Adrenal gland (tissue), 9 donors: ENCODE measurements at regions not wholly inside any gene's neighbourhood (a gene's known extent, or its start where the extent isn't known, plus 50 kb on each side); places are given as distances from the start of the nearest gene placed in this dataset.

Source experiments
- DNase-seq, 7 donors: peaks; one replicate each; pipeline ENCODE4 v3.0.0-alpha.2; 2019 to 2020
- H3K27ac ChIP-seq, 5 donors: fragments of 200-600 bp; sonication (generic) in 4 of 5; 1 replicate in 3 of 5; 2 replicates in 2 of 5; pipeline versions ENCODE4 v1.5.1 to v1.8.0; 2016 to 2020; ENCODE audit warnings: mild to moderate bottlenecking in 1 of 5
- H3K27me3 ChIP-seq: fragments of 200-600 bp; 2 replicates; pipeline ENCODE4 v1.8.0; 2021
- H3K36me3 ChIP-seq, 2 donors: fragments of 200-600 bp; replicated peaks in 1 of 2; 1 replicate in 1 of 2; 2 replicates in 1 of 2; pipeline versions ENCODE4 v1.5.1 to v1.8.0; 2018 to 2022
- H3K4me1 ChIP-seq, 2 donors: fragments of 200-600 bp; replicated peaks in 1 of 2; 1 replicate in 1 of 2; 2 replicates in 1 of 2; pipeline versions ENCODE4 v1.5.1 to v1.8.0; 2018 to 2021
- H3K4me3 ChIP-seq, 4 donors: fragments of 200-600 bp; sonication (generic) in 3 of 4; one replicate each; pipeline ENCODE4 v1.5.1; 2016 to 2018
- H3K9me3 ChIP-seq, 3 donors: fragments of 200-600 bp; sonication (generic) in 1 of 3; replicated peaks in 1 of 3; 1 replicate in 2 of 3; 2 replicates in 1 of 3; pipeline versions ENCODE4 v1.5.1 to v1.8.0; 2016 to 2021
- POLR2A ChIP-seq, 2 donors: fragments of 450-650 bp; IDR thresholded peaks; one replicate each; pipeline ENCODE4 v1.6.1; 2017; ENCODE audit warnings: antibody characterized with exemption in 2 of 2, mild to moderate bottlenecking in 2 of 2, moderate library complexity in 1 of 2
- WGBS, 4 donors: extraction: QIAGEN DNeasy Blood & Tissue Kit in 2 of 4; methylation state at CpG; one replicate each; pipeline versions ENCODE4 v1.1.5 to v1.1.7; 2013 to 2017; 5-methylcytosine and 5-hydroxymethylcytosine counted together
- intact Hi-C, 2 donors: fragments of 100-400 bp; cut with DNase I; formaldehyde crosslinking; loops; one replicate each; pipeline versions ENCODE4 v1.14.1 to v1.15.0; 2022 to 2023
- TF ChIP-seq, protein P1 (sequence below), 6 experiments: fragments of 450-650 bp in 4 of 6; fragments of 200-600 bp in 2 of 6; sonication (generic) in 1 of 6; IDR thresholded peaks; 1 replicate in 5 of 6; 2 replicates in 1 of 6; pipeline versions ENCODE4 v1.5.1 to v1.8.0; 2016 to 2021; ENCODE audit warnings: antibody characterized with exemption in 6 of 6, mild to moderate bottlenecking in 2 of 6, moderate library complexity in 1 of 6
- donor health status: healthy with polysubstance abuse.
- donor health status: Bipolar disorder and iron deficiency.
- donor health status: DM: yes; HTN: yes; CAD: no.
- donor health status: DM: no; HTN: no; CAD: no.
- donor health status: DM: no; HTN: no; CAD: no.

DNA sequence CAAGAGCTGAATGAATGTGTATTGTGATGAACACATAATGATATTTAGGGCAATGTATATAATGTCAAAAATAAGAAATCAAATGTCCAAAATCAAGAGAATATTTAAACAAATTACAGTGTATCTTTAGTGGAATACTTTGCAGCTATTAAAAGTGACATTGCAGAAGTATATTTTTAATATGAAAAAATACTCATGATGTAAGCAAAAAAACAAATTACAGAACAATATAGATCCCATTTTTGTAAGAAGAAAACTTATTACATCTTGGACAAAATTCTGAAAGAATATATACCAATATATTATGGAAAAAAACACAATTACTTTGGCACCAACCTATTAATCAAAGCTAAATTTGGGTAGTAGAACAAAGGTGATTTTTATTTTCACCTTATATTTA, 308.2 kb upstream of the NEBL start:
- H3K27ac ChIP-seq = no peak overlapping the region
- intact Hi-C loops = no loop called here

DNA sequence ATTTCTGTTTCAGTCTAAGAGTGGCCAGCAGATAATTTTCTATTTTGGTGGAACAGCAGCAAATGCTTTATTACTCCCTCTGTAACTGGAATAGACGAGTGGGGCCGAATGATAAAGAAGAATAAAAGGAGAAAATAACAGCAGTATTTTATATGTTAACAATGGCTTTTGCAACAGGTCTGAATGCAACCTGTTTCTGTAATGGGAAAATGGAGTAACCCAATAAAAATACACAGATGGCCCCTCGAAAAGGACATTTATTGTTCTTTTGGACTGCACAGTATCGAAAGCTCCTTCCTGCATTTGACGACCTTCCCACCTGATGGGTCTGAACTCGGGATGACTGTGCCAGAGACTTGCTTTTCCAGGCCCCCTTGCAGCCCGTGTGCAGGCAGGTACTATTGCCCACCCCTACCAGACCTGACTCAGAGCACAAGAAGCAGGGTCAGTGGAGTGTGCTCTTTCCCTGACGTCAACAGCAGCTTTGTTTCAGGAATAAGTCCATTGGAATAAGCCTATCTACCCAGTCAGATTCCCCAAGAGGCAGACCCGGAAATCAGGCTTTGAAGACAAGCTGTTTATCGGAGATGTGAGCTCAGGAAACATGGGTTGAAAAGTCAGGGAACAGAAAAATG, 306.5 kb upstream of the NEBL start:
- TF ChIP-seq, protein P1, sequence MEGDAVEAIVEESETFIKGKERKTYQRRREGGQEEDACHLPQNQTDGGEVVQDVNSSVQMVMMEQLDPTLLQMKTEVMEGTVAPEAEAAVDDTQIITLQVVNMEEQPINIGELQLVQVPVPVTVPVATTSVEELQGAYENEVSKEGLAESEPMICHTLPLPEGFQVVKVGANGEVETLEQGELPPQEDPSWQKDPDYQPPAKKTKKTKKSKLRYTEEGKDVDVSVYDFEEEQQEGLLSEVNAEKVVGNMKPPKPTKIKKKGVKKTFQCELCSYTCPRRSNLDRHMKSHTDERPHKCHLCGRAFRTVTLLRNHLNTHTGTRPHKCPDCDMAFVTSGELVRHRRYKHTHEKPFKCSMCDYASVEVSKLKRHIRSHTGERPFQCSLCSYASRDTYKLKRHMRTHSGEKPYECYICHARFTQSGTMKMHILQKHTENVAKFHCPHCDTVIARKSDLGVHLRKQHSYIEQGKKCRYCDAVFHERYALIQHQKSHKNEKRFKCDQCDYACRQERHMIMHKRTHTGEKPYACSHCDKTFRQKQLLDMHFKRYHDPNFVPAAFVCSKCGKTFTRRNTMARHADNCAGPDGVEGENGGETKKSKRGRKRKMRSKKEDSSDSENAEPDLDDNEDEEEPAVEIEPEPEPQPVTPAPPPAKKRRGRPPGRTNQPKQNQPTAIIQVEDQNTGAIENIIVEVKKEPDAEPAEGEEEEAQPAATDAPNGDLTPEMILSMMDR (IDR thresholded peaks at IDR 0.05) = no peak
- TF ChIP-seq POLR2A (IDR thresholded peaks at IDR 0.05) = no peak
- no peak overlapping the region for H3K27ac ChIP-seq
- no peaks in the 10 kb centered on the region for H3K4me1 ChIP-seq
- H3K36me3 ChIP-seq = no peaks in the 10 kb centered on the region
- no peak overlapping the region for H3K4me3 ChIP-seq
- WGBS, 4 donors = 71 to 77% (median 74%) methylated on average over 10 of the region's 10 CpGs
- intact Hi-C loops = no loop called here
- no peaks in the 10 kb centered on the region for H3K27me3 ChIP-seq
- DNase-seq = no peak
- H3K9me3 ChIP-seq = peaks cover 0 to 4% (median 0%) of the 10 kb centered on the region in 3 donors

More for the DNA sequence above, 308.2 kb upstream of the NEBL start:
- H3K4me1 ChIP-seq = no peaks in the 10 kb centered on the region
- no peaks in the 10 kb centered on the region for H3K36me3 ChIP-seq
- no peaks in the 10 kb centered on the region for H3K27me3 ChIP-seq
- no peak for TF ChIP-seq POLR2A (IDR thresholded peaks at IDR 0.05)
- TF ChIP-seq, protein P1 (IDR thresholded peaks at IDR 0.05) = no peak
- H3K9me3 ChIP-seq = peaks cover 0 to 4% (median 0%) of the 10 kb centered on the region in 3 donors
- H3K4me3 ChIP-seq = no peak overlapping the region
- DNase-seq = no peak

DNA sequence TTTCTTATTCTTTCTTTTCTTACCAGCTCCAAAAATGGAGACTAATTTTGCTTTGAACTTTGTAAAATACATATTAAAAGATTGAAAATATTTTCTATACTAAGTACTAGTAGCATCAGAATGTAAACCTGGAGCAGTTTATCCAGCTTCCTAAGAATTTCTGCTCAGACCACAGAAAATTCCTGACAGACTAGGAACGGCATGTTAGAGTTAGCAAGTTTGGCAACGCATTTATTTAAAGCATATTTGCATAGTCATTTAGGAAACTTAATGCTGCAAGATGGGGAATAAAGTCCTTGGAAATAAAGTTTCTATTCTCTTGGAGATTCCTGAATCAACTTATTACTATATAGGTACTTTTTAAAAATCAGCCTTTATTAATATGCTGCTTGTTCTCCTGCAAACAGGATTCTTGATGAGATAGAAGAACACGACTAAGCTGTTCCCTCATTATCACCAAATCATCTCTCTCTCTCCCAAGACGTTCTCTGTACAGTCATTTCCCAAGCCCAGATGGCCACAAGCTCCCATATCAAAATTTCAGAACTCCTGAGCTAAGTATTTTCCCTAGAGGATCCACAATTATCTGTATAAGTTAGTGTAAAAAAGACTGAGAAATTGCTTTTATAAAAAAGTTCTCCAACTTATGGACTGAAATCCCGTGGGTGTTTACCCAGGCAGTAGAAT, 305.8 kb upstream of the NEBL start:
- no peak for DNase-seq
- Histone ChIP-seq H3K27me3 (no peaks in the 10 kb centered on the region), H3K9me3 (peaks cover 0 to 2% (median 0%) of the 10 kb centered on the region in 3 donors), H3K27ac (no peak overlapping the region), H3K4me3 (no peak overlapping the region), H3K36me3 (no peaks in the 10 kb centered on the region), H3K4me1 (no peaks in the 10 kb centered on the region)
- intact Hi-C loops = no loop called here
- 69 to 72% (median 70%) methylated on average over 5 of the region's 5 CpGs for WGBS, 4 donors
- TF ChIP-seq, protein P1 (IDR thresholded peaks at IDR 0.05) = no peak
- TF ChIP-seq POLR2A (IDR thresholded peaks at IDR 0.05) = no peak

DNA sequence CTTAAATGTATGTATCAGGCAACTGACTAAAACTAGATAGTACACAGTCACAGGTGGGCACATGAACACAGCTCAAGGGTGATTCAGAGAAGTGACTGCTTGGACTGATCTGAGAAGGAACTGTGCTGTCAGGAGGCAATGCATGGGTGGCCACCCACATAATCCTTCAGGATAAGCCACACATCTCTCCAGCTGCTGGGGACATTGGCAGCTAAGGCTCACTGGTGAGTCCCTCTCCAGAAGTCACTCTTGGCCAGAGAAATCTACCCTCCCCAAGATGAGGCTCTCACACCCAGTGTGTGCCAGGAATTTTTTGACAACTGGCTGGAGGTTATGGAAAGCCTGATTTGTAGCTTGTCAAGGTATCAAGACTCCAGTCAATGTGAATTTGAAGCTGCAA, 302.4 kb upstream of the NEBL start:
- Histone ChIP-seq H3K4me1 (no peaks in the 10 kb centered on the region), H3K4me3 (no peak overlapping the region), H3K9me3 (no peaks in the 10 kb centered on the region), H3K27ac (no peak overlapping the region), H3K27me3 (no peaks in the 10 kb centered on the region), H3K36me3 (no peaks in the 10 kb centered on the region)
- DNase-seq = no peak
- TF ChIP-seq, protein P1 (IDR thresholded peaks at IDR 0.05) = no peak
- no peak for TF ChIP-seq POLR2A (IDR thresholded peaks at IDR 0.05)
- intact Hi-C loops = no loop called here
